D721Med (cell line): ENCODE measurements at regions not wholly inside any gene's neighbourhood (a gene's known extent, or its start where the extent isn't known, plus 50 kb on each side); places are given as distances from the start of the nearest gene placed in this dataset.

Source experiments
- DNase-seq: peaks from one replicate; pipeline ENCODE4 v3.0.0; 2011; ENCODE audit warnings: low spot score; ENCODE audit not compliant: insufficient read length
- FAIRE-seq: peaks from 2 replicates; lab custom pipeline; 2011; peaks lifted over from hg19 to GRCh38; lab: Jason Lieb, UNC
- TF ChIP-seq, protein P1 (sequence below): IDR thresholded peaks from 2 replicates; pipeline ENCODE4 v1.5.1; 2012; ENCODE audit warnings: mild to moderate bottlenecking, control low read depth; ENCODE audit not compliant: insufficient read depth; ENCODE audit errors: missing control alignments

GRCh38 chr1:14313731-14314431 lies 284.6 kb upstream of the KAZN start:
- FAIRE-seq (no peak), DNase-seq (no peak)
- TF ChIP-seq, protein P1, sequence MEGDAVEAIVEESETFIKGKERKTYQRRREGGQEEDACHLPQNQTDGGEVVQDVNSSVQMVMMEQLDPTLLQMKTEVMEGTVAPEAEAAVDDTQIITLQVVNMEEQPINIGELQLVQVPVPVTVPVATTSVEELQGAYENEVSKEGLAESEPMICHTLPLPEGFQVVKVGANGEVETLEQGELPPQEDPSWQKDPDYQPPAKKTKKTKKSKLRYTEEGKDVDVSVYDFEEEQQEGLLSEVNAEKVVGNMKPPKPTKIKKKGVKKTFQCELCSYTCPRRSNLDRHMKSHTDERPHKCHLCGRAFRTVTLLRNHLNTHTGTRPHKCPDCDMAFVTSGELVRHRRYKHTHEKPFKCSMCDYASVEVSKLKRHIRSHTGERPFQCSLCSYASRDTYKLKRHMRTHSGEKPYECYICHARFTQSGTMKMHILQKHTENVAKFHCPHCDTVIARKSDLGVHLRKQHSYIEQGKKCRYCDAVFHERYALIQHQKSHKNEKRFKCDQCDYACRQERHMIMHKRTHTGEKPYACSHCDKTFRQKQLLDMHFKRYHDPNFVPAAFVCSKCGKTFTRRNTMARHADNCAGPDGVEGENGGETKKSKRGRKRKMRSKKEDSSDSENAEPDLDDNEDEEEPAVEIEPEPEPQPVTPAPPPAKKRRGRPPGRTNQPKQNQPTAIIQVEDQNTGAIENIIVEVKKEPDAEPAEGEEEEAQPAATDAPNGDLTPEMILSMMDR: no peak

DNA sequence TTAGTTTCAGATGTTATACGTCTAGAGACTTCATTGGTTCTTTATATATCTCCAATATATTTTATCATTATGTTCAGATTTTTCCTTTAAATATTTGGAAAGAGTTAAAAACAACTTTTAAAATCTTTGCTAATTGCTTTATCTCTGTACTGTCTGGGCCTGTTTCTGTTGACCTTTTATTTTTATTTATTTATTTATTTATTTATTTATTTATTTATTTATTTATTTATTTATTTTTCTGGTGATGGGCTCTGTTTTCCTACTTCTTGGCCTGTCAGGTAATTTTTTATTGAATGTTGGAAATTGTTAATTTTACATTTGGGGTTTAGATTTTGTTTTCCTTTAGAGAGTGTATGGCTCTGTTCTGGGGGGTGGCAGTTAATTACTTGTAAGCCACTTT lies 279.7 kb upstream of the KAZN start:
- DNase-seq: no peak
- TF ChIP-seq, protein P1: no peak
- FAIRE-seq: no peak

DNA sequence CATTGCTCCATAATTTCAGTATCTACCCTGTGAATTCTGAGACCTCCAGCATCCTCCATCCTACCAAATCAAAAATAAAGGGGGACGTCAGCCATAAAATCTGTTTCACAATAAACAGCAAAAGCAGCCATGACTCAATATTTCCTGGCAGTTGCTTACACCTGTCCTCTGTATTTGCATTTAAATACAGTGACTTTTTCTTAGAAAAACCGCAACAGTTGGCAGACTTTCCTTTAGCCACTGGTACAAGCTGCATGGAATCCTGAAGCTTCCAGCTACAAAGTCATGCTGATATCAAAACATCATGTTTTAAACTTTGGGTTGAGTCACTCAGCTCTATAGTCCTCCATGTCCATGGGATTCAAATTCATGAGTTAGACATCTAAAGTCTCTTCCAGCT lies 278.0 kb upstream of the KAZN start:
- no peak for FAIRE-seq
- DNase-seq: no peak
- TF ChIP-seq, protein P1: no peak

GRCh38 chr1:14320986-14321385 lies 277.5 kb upstream of the KAZN start:
- FAIRE-seq: no peak
- TF ChIP-seq, protein P1: no peak
- no peak for DNase-seq

- FAIRE-seq (no peak), DNase-seq (no peak)
- TF ChIP-seq, protein P1: no peak
These were observed 277.1 kb upstream of the KAZN start for GRCh38 chr1:14321422-14321821.

GRCh38 chr1:14323568-14324247 lies 274.8 kb upstream of the KAZN start:
- FAIRE-seq (no peak), DNase-seq (no peak)
- TF ChIP-seq, protein P1: no peak

GRCh38 chr1:14324248-14324630 lies 274.2 kb upstream of the KAZN start:
- FAIRE-seq (no peak), DNase-seq (no peak)
- TF ChIP-seq, protein P1: no peak
